ENCODE measurements at regions not wholly inside any gene's neighbourhood (a gene's known extent, or its start where the extent isn't known, plus 50 kb on each side); places are given as distances from the start of the nearest gene placed in this dataset.

- H3K27me3 ChIP-seq (ENCODE audit: insufficient read depth, low read depth): no peaks in the 10 kb centered on the region
- TF ChIP-seq CTCF (conservative IDR thresholded peaks at IDR 0.05; ENCODE audit: low read depth, low read length): no peak
These were observed 1180.0 kb upstream of the TENM3 start for GRCh38 chr4:181063212-181063611.

GRCh38 chr4:181077341-181077740 is 1165.9 kb upstream of the TENM3 start:
- H3K4me3 ChIP-seq (IDR thresholded peaks at IDR 0.05; ENCODE audit: insufficient read depth, low read depth, low read length): no peak overlapping the region
- no peak for TF ChIP-seq CTCF (conservative IDR thresholded peaks at IDR 0.05; ENCODE audit: low read depth, low read length)

More at GRCh38 chr4:181063212-181063611, 1180.0 kb upstream of the TENM3 start:
- H3K4me1 ChIP-seq (ENCODE audit: low read depth, poor library complexity, severe bottlenecking): no peaks in the 10 kb centered on the region
- H2AFZ ChIP-seq (ENCODE audit: low read depth): no peak overlapping the region
- no peaks in the 10 kb centered on the region for H3K36me3 ChIP-seq (ENCODE audit: insufficient read depth)
- no peaks in the 10 kb centered on the region for H3K79me2 ChIP-seq (ENCODE audit: insufficient read depth, low read depth)
- H3K4me3 ChIP-seq (IDR thresholded peaks at IDR 0.05; ENCODE audit: insufficient read depth, low read depth, low read length): no peak overlapping the region
- no peak overlapping the region for H3K4me2 ChIP-seq
- no peaks in the 10 kb centered on the region for H4K20me1 ChIP-seq (ENCODE audit: insufficient read depth)
- no peak overlapping the region for H3K27ac ChIP-seq
- H3K9ac ChIP-seq: no peak overlapping the region

GRCh38 chr4:181078196-181078595 is 1165.0 kb upstream of the TENM3 start:
- no peak for TF ChIP-seq CTCF (conservative IDR thresholded peaks at IDR 0.05; ENCODE audit: low read depth, low read length)
- Histone ChIP-seq H3K4me2 (no peak overlapping the region), H3K27ac (no peak overlapping the region), H2AFZ (ENCODE audit: low read depth) (no peak overlapping the region), H4K20me1 (ENCODE audit: insufficient read depth) (no peaks in the 10 kb centered on the region), H3K4me3 (IDR thresholded peaks at IDR 0.05; ENCODE audit: insufficient read depth, low read depth, low read length) (no peak overlapping the region), H3K27me3 (ENCODE audit: insufficient read depth, low read depth) (no peaks in the 10 kb centered on the region), H3K36me3 (ENCODE audit: insufficient read depth) (no peaks in the 10 kb centered on the region), H3K79me2 (ENCODE audit: insufficient read depth, low read depth) (no peaks in the 10 kb centered on the region), H3K9ac (no peak overlapping the region), H3K4me1 (ENCODE audit: low read depth, poor library complexity, severe bottlenecking) (no peaks in the 10 kb centered on the region)

More at GRCh38 chr4:181077341-181077740, 1165.9 kb upstream of the TENM3 start:
- Histone ChIP-seq H4K20me1 (ENCODE audit: insufficient read depth) (no peaks in the 10 kb centered on the region), H3K27ac (no peak overlapping the region), H3K9ac (no peak overlapping the region), H3K36me3 (ENCODE audit: insufficient read depth) (no peaks in the 10 kb centered on the region), H3K79me2 (ENCODE audit: insufficient read depth, low read depth) (no peaks in the 10 kb centered on the region), H3K27me3 (ENCODE audit: insufficient read depth, low read depth) (no peaks in the 10 kb centered on the region), H3K4me2 (no peak overlapping the region), H2AFZ (ENCODE audit: low read depth) (no peak overlapping the region), H3K4me1 (ENCODE audit: low read depth, poor library complexity, severe bottlenecking) (no peaks in the 10 kb centered on the region)

GRCh38 chr4:181083757-181084361 is 1159.3 kb upstream of the TENM3 start:
- H4K20me1 ChIP-seq (ENCODE audit: insufficient read depth): no peaks in the 10 kb centered on the region
- no peak overlapping the region for H2AFZ ChIP-seq (ENCODE audit: low read depth)
- no peaks in the 10 kb centered on the region for H3K36me3 ChIP-seq (ENCODE audit: insufficient read depth)
- H3K27ac ChIP-seq: no peak overlapping the region
- H3K4me2 ChIP-seq: no peak overlapping the region
- H3K4me1 ChIP-seq (ENCODE audit: low read depth, poor library complexity, severe bottlenecking): no peaks in the 10 kb centered on the region
- H3K79me2 ChIP-seq (ENCODE audit: insufficient read depth, low read depth): no peaks in the 10 kb centered on the region
- no peak overlapping the region for H3K9ac ChIP-seq
- H3K4me3 ChIP-seq (IDR thresholded peaks at IDR 0.05; ENCODE audit: insufficient read depth, low read depth, low read length): no peak overlapping the region
- no peaks in the 10 kb centered on the region for H3K27me3 ChIP-seq (ENCODE audit: insufficient read depth, low read depth)
- TF ChIP-seq CTCF (conservative IDR thresholded peaks at IDR 0.05; ENCODE audit: low read depth, low read length): no peak

All from KMS-11 (cell line).